CD4-positive, alpha-beta memory T cell (primary cell): ENCODE measurements at regions not wholly inside any gene's neighbourhood (a gene's known extent, or its start where the extent isn't known, plus 50 kb on each side); places are given as distances from the start of the nearest gene placed in this dataset.

ENCODE experiments used
- CTCF ChIA-PET: fragments of 350-600 bp; sonication (Branson Sonifier 250); formaldehyde crosslinking; loops from one replicate; lab custom pipeline; 2021; ENCODE audit warnings: inconsistent platforms; ENCODE audit not compliant: partially characterized antibody; lab: Charles Lee
- POLR2A ChIA-PET: fragments of 350-600 bp; sonication (Branson Sonifier 250); formaldehyde crosslinking; loops from one replicate; lab custom pipeline; 2021; ENCODE audit not compliant: partially characterized antibody; lab: Charles Lee
- DNase-seq, 5 donors: peaks; one replicate each; pipeline versions ENCODE4 v3.0.0 to v3.0.0-alpha.2; 2020 to 2022; ENCODE audit warnings: mixed read lengths in 1 of 5
- H3K27ac ChIP-seq: one replicate; pipeline ENCODE4 v1.7.0; 2013; ENCODE audit warnings: low read depth, low read length
- H3K27me3 ChIP-seq: 2 replicates; pipeline ENCODE4 v1.7.0; 2013; ENCODE audit warnings: mild to moderate bottlenecking, low read length, moderate library complexity; ENCODE audit not compliant: insufficient read depth
- H3K36me3 ChIP-seq: 2 replicates; pipeline ENCODE4 v1.7.0; 2013; ENCODE audit warnings: mild to moderate bottlenecking, low read length, moderate library complexity; ENCODE audit not compliant: insufficient read depth
- H3K4me1 ChIP-seq: 2 replicates; pipeline ENCODE4 v1.7.0; 2013; ENCODE audit warnings: mild to moderate bottlenecking, low read length, moderate library complexity; ENCODE audit not compliant: insufficient read depth
- H3K4me3 ChIP-seq, 2 donors: one replicate each; pipeline ENCODE4 v1.7.0; 2013; ENCODE audit warnings: low read length in 2 of 2, mild to moderate bottlenecking in 1 of 2
- H3K9me3 ChIP-seq, 2 donors: one replicate each; pipeline ENCODE4 v1.7.0; 2013; ENCODE audit warnings: low read length in 2 of 2, control low read depth in 1 of 2; ENCODE audit not compliant: control insufficient read depth in 1 of 2
- H3K27ac Mint-ChIP-seq, 7 donors: one replicate each; pipeline ENCODE4 v1.8.0; 2020 to 2021; ENCODE audit warnings: mixed read lengths in 7 of 7, mild to moderate bottlenecking in 6 of 7, inconsistent platforms in 3 of 7, moderate library complexity in 3 of 7
- H3K27me3 Mint-ChIP-seq, 2 donors: one replicate each; pipeline ENCODE4 v1.8.0; 2020 to 2021; ENCODE audit warnings: mixed read lengths in 2 of 2
- H3K36me3 Mint-ChIP-seq, 2 donors: one replicate each; pipeline ENCODE4 v1.8.0; 2020 to 2021; ENCODE audit warnings: mixed read lengths in 2 of 2, inconsistent platforms in 1 of 2, mild to moderate bottlenecking in 1 of 2
- H3K4me1 Mint-ChIP-seq, 4 donors: one replicate each; pipeline ENCODE4 v1.8.0; 2020 to 2021; ENCODE audit warnings: mixed read lengths in 4 of 4, mild to moderate bottlenecking in 1 of 4
- H3K4me3 Mint-ChIP-seq, 8 donors: one replicate each; pipeline ENCODE4 v1.8.0; 2020 to 2021; ENCODE audit warnings: mixed read lengths in 8 of 8, mild to moderate bottlenecking in 7 of 8, moderate library complexity in 6 of 8, inconsistent platforms in 3 of 8
- H3K9me3 Mint-ChIP-seq, 8 donors: one replicate each; pipeline ENCODE4 v1.8.0; 2020 to 2021; ENCODE audit warnings: mixed read lengths in 8 of 8, mild to moderate bottlenecking in 5 of 8, inconsistent platforms in 3 of 8, moderate library complexity in 1 of 8
- intact Hi-C: fragments of 100-400 bp; cut with micrococcal nuclease; formaldehyde crosslinking; loops from one replicate; pipeline ENCODE4 v1.15.1; 2023

- no peak overlapping the region for H3K27ac ChIP-seq
- no peak overlapping the region for H3K27ac Mint-ChIP-seq
- no peak overlapping the region for H3K4me3 ChIP-seq
- H3K36me3 ChIP-seq, result no peaks in the 10 kb centered on the region
- intact Hi-C loops, result no loop called here
- peaks cover 0 to 8% (median 2%) of the 10 kb centered on the region in 8 donors for H3K9me3 Mint-ChIP-seq
- no peaks in the 10 kb centered on the region for H3K9me3 ChIP-seq
- no peaks in the 10 kb centered on the region for H3K36me3 Mint-ChIP-seq
- no peak for DNase-seq
- peaks cover 31 to 41% of the 10 kb centered on the region in 2 donors for H3K27me3 Mint-ChIP-seq
- POLR2A ChIA-PET, result no interaction called here
- CTCF ChIA-PET, result no interaction called here
- H3K4me1 ChIP-seq, result no peaks in the 10 kb centered on the region
- H3K4me1 Mint-ChIP-seq, result peaks cover 3 to 11% (median 6%) of the 10 kb centered on the region in 4 donors
- H3K27me3 ChIP-seq, result peaks cover 7% of the 10 kb centered on the region
- H3K4me3 Mint-ChIP-seq, result peak overlapping the region in 3 of 8 donors; percentile 13 to 64 (median 39)
These were observed 126.1 kb downstream of the IRX5 start for GRCh38 chr16:55056585-55057401.

DNA sequence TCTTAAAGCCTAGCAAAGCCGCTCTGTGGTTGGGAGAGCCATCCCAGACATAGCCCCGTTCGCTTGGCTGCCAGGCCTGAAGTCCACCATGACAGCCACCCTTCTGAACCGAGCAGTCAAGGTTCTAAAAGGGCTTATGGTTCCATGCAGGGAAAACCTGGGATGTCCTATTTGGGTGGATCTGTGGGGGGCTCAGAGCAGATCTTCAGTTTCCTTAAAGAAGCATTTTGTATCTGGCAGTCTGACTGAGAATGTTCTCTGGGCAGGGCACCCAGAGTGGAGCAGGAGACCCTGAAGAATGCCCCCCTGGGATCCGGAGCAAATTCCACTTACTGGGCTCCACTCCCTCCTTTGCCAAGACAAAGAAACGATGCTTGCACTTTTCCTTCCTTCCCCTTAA is 127.2 kb downstream of the IRX5 start:
- CTCF ChIA-PET, result no interaction called here

GRCh38 chr16:55058576-55058975 is 127.9 kb downstream of the IRX5 start:
- H3K9me3 ChIP-seq, result no peaks in the 10 kb centered on the region
- Mint-ChIP-seq H3K27ac (no peak overlapping the region), H3K27me3 (peaks cover 31 to 36% of the 10 kb centered on the region in 2 donors), H3K4me1 (peaks cover 3 to 11% (median 6%) of the 10 kb centered on the region in 4 donors), H3K4me3 (no peak overlapping the region), H3K9me3 (peaks cover 0 to 8% (median 2%) of the 10 kb centered on the region in 8 donors), H3K36me3 (no peaks in the 10 kb centered on the region)
- POLR2A ChIA-PET, result no interaction called here
- DNase-seq, result no peak
- H3K27me3 ChIP-seq, result peaks cover 7% of the 10 kb centered on the region
- no peaks in the 10 kb centered on the region for H3K4me1 ChIP-seq
- no peaks in the 10 kb centered on the region for H3K36me3 ChIP-seq
- CTCF ChIA-PET, result no interaction called here
- H3K27ac ChIP-seq, result no peak overlapping the region
- H3K4me3 ChIP-seq, result no peak overlapping the region
- intact Hi-C loops, result no loop called here

More for the DNA sequence above, 127.2 kb downstream of the IRX5 start:
- H3K4me3 Mint-ChIP-seq, result no peak overlapping the region
- no peak for DNase-seq
- intact Hi-C loops, result no loop called here
- POLR2A ChIA-PET, result no interaction called here
- peaks cover 0 to 8% (median 2%) of the 10 kb centered on the region in 8 donors for H3K9me3 Mint-ChIP-seq
- H3K27me3 ChIP-seq, result peaks cover 7% of the 10 kb centered on the region
- no peaks in the 10 kb centered on the region for H3K36me3 Mint-ChIP-seq
- H3K4me1 Mint-ChIP-seq, result peaks cover 3 to 11% (median 6%) of the 10 kb centered on the region in 4 donors
- H3K9me3 ChIP-seq, result no peaks in the 10 kb centered on the region
- H3K27me3 Mint-ChIP-seq, result peaks cover 31 to 38% of the 10 kb centered on the region in 2 donors
- no peak overlapping the region for H3K27ac Mint-ChIP-seq
- H3K4me3 ChIP-seq, result no peak overlapping the region
- no peak overlapping the region for H3K27ac ChIP-seq
- no peaks in the 10 kb centered on the region for H3K36me3 ChIP-seq
- H3K4me1 ChIP-seq, result no peaks in the 10 kb centered on the region

GRCh38 chr16:55059146-55059545 is 128.5 kb downstream of the IRX5 start:
- ChIA-PET CTCF (no interaction called here), POLR2A (no interaction called here)
- no peak for DNase-seq
- Histone ChIP-seq H3K27ac (no peak overlapping the region), H3K9me3 (no peaks in the 10 kb centered on the region), H3K4me1 (no peaks in the 10 kb centered on the region), H3K36me3 (no peaks in the 10 kb centered on the region), H3K27me3 (peaks cover 7% of the 10 kb centered on the region), H3K4me3 (no peak overlapping the region)
- Mint-ChIP-seq H3K36me3 (no peaks in the 10 kb centered on the region), H3K27ac (no peak overlapping the region), H3K4me3 (no peak overlapping the region), H3K9me3 (peaks cover 0 to 8% (median 2%) of the 10 kb centered on the region in 8 donors), H3K4me1 (peaks cover 3 to 11% (median 6%) of the 10 kb centered on the region in 4 donors), H3K27me3 (peaks cover 31 to 33% of the 10 kb centered on the region in 2 donors)
- intact Hi-C loops, result no loop called here

DNA sequence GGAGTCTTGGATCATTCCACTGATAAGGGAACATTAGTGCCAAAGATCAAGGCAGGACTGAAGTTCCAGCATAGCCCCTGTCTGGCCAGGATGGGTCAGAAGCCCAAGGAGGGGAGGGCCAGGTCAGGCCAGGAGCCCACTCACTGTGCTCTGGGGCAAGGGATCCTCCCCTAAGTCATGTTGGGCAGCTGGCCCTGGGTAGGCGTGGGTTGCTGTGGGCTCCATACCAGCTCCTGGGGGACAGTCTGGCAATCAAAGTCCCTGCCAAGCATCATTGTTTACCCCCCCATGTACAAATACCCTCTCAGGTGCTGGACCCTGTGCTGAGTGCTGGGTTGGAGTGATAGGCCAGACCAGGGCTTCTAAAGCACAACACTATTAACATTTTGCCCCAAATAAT is 130.5 kb downstream of the IRX5 start:
- H3K9me3 ChIP-seq, result no peaks in the 10 kb centered on the region
- H3K27ac Mint-ChIP-seq, result no peak overlapping the region
- no peak overlapping the region for H3K4me3 ChIP-seq
- ChIA-PET POLR2A (no interaction called here), CTCF (no interaction called here)
- no peak for DNase-seq
- intact Hi-C loops, result no loop called here
- no peak overlapping the region for H3K27ac ChIP-seq
- peaks cover 0 to 5% (median under 1%) of the 10 kb centered on the region in 8 donors for H3K9me3 Mint-ChIP-seq
- no peaks in the 10 kb centered on the region for H3K36me3 Mint-ChIP-seq
- H3K4me1 Mint-ChIP-seq, result peaks cover 3 to 11% (median 6%) of the 10 kb centered on the region in 4 donors
- H3K4me1 ChIP-seq, result no peaks in the 10 kb centered on the region
- H3K27me3 Mint-ChIP-seq, result peaks cover 23 to 26% of the 10 kb centered on the region in 2 donors
- no peaks in the 10 kb centered on the region for H3K36me3 ChIP-seq
- H3K4me3 Mint-ChIP-seq, result no peak overlapping the region
- peaks cover 2% of the 10 kb centered on the region for H3K27me3 ChIP-seq

DNA sequence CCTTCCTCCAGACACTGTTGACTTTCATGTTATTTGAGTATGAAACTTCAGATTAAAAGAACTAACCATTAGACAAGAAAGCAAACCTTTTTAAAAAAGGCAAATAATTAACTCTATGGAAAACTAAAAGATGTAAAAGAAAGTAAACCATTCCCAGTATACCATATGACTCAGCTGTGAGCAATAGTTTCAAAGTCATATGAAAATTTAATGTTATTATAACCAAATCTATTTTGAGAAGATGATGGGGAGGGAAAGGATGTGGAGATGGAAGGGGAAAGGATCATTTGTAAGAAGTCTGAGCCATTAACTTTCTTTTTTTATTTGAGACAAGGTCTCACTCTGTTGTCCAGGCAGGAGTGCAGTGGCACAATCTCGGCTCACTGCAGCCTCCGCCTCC is 131.8 kb downstream of the IRX5 start:
- intact Hi-C loops, result no loop called here
- Histone ChIP-seq H3K9me3 (no peaks in the 10 kb centered on the region), H3K27me3 (no peaks in the 10 kb centered on the region), H3K27ac (no peak overlapping the region), H3K4me3 (no peak overlapping the region), H3K4me1 (no peaks in the 10 kb centered on the region), H3K36me3 (no peaks in the 10 kb centered on the region)
- POLR2A ChIA-PET, result no interaction called here
- CTCF ChIA-PET, result no interaction called here
- H3K4me3 Mint-ChIP-seq, result no peak overlapping the region
- peaks cover 0 to under 1% (median 0%) of the 10 kb centered on the region in 4 donors for H3K4me1 Mint-ChIP-seq
- peaks cover 0 to 5% (median under 1%) of the 10 kb centered on the region in 8 donors for H3K9me3 Mint-ChIP-seq
- no peaks in the 10 kb centered on the region for H3K36me3 Mint-ChIP-seq
- H3K27me3 Mint-ChIP-seq, result peaks cover 12 to 16% of the 10 kb centered on the region in 2 donors
- no peak for DNase-seq
- H3K27ac Mint-ChIP-seq, result no peak overlapping the region

DNA sequence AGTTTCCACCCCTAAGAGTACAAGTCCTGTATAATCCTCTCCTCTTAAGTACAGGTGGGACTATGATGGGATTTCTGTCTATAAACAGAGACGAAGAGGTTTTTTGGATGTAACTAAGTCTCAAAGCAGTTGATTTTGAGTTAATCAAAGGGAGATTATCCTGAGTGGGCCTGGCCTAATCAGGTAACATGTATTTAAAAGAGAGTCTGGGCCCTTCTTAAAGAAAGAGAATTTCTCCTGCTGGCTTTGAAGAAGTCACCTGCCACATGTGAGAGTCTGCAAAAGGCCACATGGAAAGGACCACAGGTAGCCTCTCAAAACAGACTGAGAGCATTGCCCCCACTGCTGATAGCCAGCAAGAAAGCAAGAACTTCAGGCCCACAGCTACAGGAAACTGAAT is 142.3 kb downstream of the IRX5 start:
- DNase-seq, result no peak
- Mint-ChIP-seq H3K4me1 (no peaks in the 10 kb centered on the region), H3K36me3 (no peaks in the 10 kb centered on the region), H3K4me3 (no peak overlapping the region), H3K27me3 (peaks cover 6 to 7% of the 10 kb centered on the region in 2 donors), H3K9me3 (peaks cover 0 to 4% (median 0%) of the 10 kb centered on the region in 8 donors), H3K27ac (no peak overlapping the region)
- no peak overlapping the region for H3K27ac ChIP-seq
- POLR2A ChIA-PET, result no interaction called here
- CTCF ChIA-PET, result no interaction called here
- no peaks in the 10 kb centered on the region for H3K27me3 ChIP-seq
- no peaks in the 10 kb centered on the region for H3K36me3 ChIP-seq
- no peaks in the 10 kb centered on the region for H3K4me1 ChIP-seq
- intact Hi-C loops, result no loop called here
- no peaks in the 10 kb centered on the region for H3K9me3 ChIP-seq
- no peak overlapping the region for H3K4me3 ChIP-seq
